Bronchial epithelial cell (primary cell): ENCODE measurements at regions not wholly inside any gene's neighbourhood (a gene's known extent, or its start where the extent isn't known, plus 50 kb on each side); places are given as distances from the start of the nearest gene placed in this dataset.
A peak's percentile ranks its signal among the peaks of the same experiment; 100 is the strongest.
"Not testable (repeated sequence)": the region's sequence is repeated elsewhere in the genome, so short reads cannot be mapped to it uniquely, and the experiment has no call there.

Experiments
- DNase-seq: peaks from one replicate; pipeline ENCODE4 v3.0.0-alpha.2; 2010; ENCODE audit warnings: low read depth
- FAIRE-seq: peaks from 2 replicates; lab custom pipeline; 2011; peaks lifted over from hg19 to GRCh38; lab: Jason Lieb, UNC
- H3K27me3 ChIP-seq: 2 replicates; pipeline ENCODE4 v1.5.1; 2011; ENCODE audit warnings: low read length; ENCODE audit not compliant: control insufficient read depth, insufficient read depth
- H3K36me3 ChIP-seq: 2 replicates; pipeline ENCODE4 v1.5.1; 2011; ENCODE audit warnings: low read length; ENCODE audit not compliant: control insufficient read depth, insufficient read depth
- H3K4me3 ChIP-seq: 2 replicates; pipeline ENCODE4 v1.5.1; 2011; ENCODE audit warnings: mild to moderate bottlenecking, low read depth, low read length, control low read depth
- TF ChIP-seq, protein P1 (sequence below): IDR thresholded peaks from 2 replicates; pipeline ENCODE4 v1.5.1; 2011; ENCODE audit warnings: mild to moderate bottlenecking, moderate library complexity, low read length, control low read depth, inconsistent platforms; ENCODE audit not compliant: insufficient read depth, severe bottlenecking

DNA sequence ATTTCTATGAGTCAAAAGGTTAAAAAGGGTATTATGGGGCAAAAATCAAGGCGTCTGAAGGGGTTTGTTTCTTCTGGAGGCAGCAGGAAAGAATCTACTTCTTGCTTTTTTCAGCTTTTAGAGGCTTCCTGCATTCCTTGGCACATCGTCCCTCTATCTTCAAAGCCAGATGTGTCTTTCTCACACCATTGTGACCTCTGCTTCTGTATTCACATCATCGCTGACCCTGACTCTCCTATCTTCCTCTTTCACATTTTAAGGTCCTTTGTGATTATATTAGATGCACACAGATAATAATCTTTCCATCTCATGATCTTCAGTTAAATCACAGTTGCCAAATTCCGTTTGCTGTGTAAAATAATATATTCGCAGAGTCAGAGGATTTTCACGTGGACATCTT is 112.7 kb downstream of the PPP4R3C start:
- TF ChIP-seq, protein P1, sequence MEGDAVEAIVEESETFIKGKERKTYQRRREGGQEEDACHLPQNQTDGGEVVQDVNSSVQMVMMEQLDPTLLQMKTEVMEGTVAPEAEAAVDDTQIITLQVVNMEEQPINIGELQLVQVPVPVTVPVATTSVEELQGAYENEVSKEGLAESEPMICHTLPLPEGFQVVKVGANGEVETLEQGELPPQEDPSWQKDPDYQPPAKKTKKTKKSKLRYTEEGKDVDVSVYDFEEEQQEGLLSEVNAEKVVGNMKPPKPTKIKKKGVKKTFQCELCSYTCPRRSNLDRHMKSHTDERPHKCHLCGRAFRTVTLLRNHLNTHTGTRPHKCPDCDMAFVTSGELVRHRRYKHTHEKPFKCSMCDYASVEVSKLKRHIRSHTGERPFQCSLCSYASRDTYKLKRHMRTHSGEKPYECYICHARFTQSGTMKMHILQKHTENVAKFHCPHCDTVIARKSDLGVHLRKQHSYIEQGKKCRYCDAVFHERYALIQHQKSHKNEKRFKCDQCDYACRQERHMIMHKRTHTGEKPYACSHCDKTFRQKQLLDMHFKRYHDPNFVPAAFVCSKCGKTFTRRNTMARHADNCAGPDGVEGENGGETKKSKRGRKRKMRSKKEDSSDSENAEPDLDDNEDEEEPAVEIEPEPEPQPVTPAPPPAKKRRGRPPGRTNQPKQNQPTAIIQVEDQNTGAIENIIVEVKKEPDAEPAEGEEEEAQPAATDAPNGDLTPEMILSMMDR = no peak
- H3K36me3 ChIP-seq = no peaks in the 10 kb centered on the region
- FAIRE-seq (no peak), DNase-seq (no peak)
- no peak overlapping the region for H3K4me3 ChIP-seq
- no peaks in the 10 kb centered on the region for H3K27me3 ChIP-seq

DNA sequence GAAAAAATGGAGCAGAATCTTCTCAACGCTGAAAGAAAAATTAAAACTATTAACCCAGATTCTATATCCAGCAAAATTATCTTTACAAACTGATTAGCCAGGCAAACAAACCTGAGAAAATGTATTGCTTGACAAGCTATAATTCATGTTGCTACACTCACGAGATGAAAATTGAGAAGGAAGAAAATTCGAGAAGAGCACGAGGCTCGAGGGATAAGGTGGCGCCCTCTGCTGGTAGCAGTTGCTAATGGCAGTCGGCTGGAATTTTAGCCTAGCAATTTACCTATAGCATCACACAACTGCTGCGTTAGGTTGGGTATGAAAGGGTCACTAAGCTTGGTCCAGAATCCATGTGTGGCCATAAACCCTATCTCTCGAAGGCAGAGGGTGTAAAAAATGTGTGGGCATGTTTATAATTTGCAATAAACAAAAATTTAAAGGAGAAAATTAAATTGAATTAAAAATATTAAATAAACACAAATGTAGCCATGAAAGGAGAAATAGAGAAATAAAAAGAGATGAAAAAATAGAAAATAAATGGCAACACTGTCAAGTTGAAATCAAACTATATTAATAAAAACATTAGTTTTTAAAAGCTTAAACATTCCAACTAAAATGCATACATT is 126.6 kb downstream of the PPP4R3C start:
- Histone ChIP-seq H3K4me3 (no peak overlapping the region), H3K36me3 (no peaks in the 10 kb centered on the region), H3K27me3 (no peaks in the 10 kb centered on the region)
- DNase-seq = peak; percentile 2
- TF ChIP-seq, protein P1 = peak; percentile 65
- FAIRE-seq = no peak

DNA sequence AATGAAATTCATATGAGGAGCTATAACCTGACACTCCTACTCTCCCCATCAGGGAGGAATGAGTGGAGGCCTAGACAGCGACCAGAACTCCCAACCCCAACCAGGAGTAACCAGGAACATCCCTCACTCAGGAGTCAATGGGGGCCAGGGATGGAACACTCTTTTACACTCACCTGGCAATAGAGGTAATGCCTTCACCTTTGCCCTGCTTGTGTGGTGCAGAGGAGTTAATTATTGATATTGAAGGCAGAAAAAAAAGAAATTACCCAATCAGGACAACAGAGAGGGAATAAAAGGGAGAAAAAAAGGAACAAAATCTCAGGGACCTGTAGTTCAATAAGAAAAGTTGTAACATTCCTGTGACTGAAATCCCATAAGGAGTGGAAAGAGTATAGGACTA is 141.5 kb downstream of the PPP4R3C start:
- FAIRE-seq (no peak), DNase-seq (no peak)
- no peaks in the 10 kb centered on the region for H3K36me3 ChIP-seq
- no peaks in the 10 kb centered on the region for H3K27me3 ChIP-seq
- TF ChIP-seq, protein P1 = no peak
- no peak overlapping the region for H3K4me3 ChIP-seq

DNA sequence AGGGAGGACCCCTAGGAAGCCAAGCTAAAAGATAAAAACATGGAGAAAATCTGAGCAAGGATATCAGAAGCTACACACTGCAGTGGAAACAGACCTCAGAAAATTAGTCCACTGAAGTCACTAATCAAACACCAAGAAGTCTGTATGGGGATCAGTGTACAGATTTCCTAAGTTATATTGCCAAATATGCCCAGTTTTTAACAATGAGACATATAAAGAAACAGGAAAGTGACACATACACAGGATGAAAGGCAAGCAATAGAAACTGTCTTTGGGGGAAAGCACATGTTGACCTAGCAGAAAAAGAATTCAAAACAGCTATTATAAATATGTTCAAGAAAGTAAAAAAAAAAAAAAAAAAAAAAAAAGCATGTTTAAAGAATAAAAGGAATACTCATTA is 153.7 kb downstream of the PPP4R3C start:
- TF ChIP-seq, protein P1 = no peak
- Histone ChIP-seq H3K36me3 (no peaks in the 10 kb centered on the region), H3K4me3 (no peak overlapping the region), H3K27me3 (no peaks in the 10 kb centered on the region)
- peak; percentile 0 for DNase-seq
- no peak for FAIRE-seq

DNA sequence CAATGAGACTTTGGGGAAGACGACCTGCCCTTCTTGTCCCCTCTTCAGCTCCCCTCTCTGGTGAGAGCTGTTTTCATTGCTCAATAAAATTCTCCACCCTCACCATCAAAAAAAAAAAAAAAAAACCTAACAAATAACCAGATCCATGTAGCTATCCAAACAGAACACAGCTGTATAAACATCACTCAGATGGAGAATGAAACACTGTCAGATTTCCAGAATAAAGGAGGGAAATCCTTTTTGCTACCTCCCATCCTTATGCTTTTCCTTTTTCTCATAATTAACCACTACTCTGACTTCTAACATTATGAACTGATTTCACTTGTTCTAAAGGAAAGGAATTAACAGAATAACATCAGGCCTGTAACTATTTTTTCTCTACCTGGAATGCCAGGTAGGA is 155.6 kb downstream of the PPP4R3C start:
- DNase-seq (no peak), FAIRE-seq (no peak)
- TF ChIP-seq, protein P1 = no peak
- Histone ChIP-seq H3K36me3 (no peaks in the 10 kb centered on the region), H3K4me3 (no peak overlapping the region), H3K27me3 (no peaks in the 10 kb centered on the region)

DNA sequence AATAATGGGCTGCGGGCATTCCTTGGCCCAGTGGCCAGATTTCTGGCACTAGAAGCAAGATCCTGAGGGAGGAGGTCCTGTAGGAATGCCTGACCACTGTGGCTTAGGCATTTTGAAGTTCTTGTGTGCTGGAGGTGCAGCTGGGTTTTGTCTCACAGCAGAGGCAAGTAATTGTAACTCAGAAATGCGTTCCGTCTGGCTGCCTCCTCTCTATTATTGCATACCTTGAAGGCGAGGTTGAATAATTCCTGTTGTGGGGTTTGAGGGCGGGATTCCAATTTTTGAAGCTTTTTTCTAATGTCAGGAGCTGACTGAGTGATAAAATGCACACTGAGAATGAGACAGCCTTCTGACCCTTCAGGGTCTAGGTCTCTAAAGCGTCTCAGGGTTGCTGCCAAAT is 170.6 kb downstream of the PPP4R3C start:
- not testable (repeated sequence) for FAIRE-seq, H3K4me3 ChIP-seq, H3K36me3 ChIP-seq, H3K27me3 ChIP-seq, DNase-seq
